GM12891 (cell line): ENCODE measurements at regions not wholly inside any gene's neighbourhood (a gene's known extent, or its start where the extent isn't known, plus 50 kb on each side); places are given as distances from the start of the nearest gene placed in this dataset.

Source experiments
- DNase-seq: peaks from one replicate; pipeline ENCODE4 v3.0.0; 2011; ENCODE audit warnings: low spot score; ENCODE audit not compliant: insufficient read length
- FAIRE-seq: peaks from 2 replicates; lab custom pipeline; 2011; peaks lifted over from hg19 to GRCh38; lab: Jason Lieb, UNC
- PAX5 ChIP-seq: IDR thresholded peaks from 2 replicates; pipeline ENCODE4 v1.6.1; 2011; ENCODE audit warnings: low read length, moderate library complexity, mild to moderate bottlenecking; ENCODE audit not compliant: insufficient read depth, severe bottlenecking
- POLR2A ChIP-seq: IDR thresholded peaks from 2 replicates; pipeline ENCODE4 v1.6.1; 2011; ENCODE audit warnings: low read depth, low read length, control low read depth
- POLR2AphosphoS5 ChIP-seq: IDR thresholded peaks from 2 replicates; pipeline ENCODE4 v1.6.1; 2011; ENCODE audit warnings: low read depth, low read length, control low read depth
- POU2F2 ChIP-seq: IDR thresholded peaks from 2 replicates; pipeline ENCODE4 v1.6.1; 2011; ENCODE audit warnings: low read depth, mild to moderate bottlenecking, control low read depth, low read length, moderate library complexity
- SPI1 ChIP-seq: IDR thresholded peaks from 2 replicates; pipeline ENCODE4 v1.6.1; 2011; ENCODE audit warnings: low read depth, low read length, control low read depth
- TAF1 ChIP-seq: IDR thresholded peaks from 2 replicates; pipeline ENCODE4 v1.6.1; 2011; ENCODE audit warnings: low read depth, low read length, control low read depth

DNA sequence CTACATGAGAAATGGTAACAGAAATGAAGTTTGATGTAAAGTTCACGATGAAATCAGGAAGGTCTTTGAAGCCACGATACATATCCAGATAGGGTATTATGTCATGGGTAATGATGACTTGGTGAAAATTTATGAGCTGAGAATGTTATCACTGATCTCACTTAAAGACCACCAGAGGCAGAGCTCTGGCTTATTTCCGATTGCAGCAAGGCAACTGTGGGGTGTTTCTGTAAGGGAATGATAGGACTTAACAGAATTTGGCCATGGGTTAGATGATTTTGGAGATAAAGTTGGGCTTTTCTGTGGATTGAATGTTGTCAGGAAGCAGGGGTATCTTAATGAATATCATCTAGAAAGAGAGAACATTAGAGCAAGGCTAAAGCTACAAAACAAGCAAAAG is 508.4 kb downstream of the HDGFL1 start:
- FAIRE-seq, result no peak

DNA sequence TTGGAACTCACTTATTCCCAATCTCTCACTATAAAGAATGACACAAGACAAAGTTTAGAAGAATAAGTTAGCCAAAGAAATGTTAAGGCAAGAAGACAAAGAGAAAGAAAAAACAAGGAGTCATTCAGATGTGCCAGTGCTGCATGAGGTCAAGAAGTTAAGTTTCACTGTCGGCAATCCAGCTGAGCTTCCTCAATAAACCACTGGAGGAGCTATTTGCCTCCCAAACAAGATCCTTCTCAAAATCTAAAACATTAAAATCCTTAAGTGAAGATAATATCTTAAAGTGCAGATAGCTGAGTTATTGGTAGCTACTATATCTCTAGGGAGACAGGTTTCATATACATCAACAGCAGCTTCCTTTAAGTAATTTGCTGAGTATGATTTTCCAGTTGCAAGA is 512.3 kb downstream of the HDGFL1 start:
- TF ChIP-seq SPI1 (no peak), TAF1 (no peak), POLR2AphosphoS5 (no peak), POU2F2 (no peak), PAX5 (no peak), POLR2A (no peak)
- DNase-seq (no peak), FAIRE-seq (no peak)

More for the DNA sequence above, 508.4 kb downstream of the HDGFL1 start:
- TF ChIP-seq TAF1 (no peak), PAX5 (no peak), POLR2AphosphoS5 (no peak), SPI1 (no peak), POLR2A (no peak), POU2F2 (no peak)
- no peak for DNase-seq

DNA sequence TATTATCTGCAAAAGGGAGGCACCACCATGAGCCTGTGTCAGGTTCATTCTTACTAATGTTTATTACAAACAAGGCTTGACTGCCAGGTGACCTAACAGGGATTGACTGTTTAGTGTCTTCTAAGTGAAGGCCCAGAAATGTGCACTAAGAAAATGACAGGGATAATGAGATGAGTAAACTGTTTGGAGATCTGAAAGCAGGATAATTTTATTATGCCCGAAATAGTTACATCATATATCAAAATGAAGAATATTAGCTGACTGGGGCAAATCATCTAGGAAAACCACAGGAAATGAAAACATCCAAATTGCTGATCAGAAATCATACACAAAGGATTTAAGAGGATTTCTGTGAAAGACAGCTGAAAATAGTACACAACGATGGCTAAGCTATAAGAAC is 516.7 kb downstream of the HDGFL1 start:
- FAIRE-seq (no peak), DNase-seq (no peak)
- TF ChIP-seq TAF1 (no peak), POLR2A (no peak), SPI1 (no peak), PAX5 (no peak), POU2F2 (no peak), POLR2AphosphoS5 (no peak)

DNA sequence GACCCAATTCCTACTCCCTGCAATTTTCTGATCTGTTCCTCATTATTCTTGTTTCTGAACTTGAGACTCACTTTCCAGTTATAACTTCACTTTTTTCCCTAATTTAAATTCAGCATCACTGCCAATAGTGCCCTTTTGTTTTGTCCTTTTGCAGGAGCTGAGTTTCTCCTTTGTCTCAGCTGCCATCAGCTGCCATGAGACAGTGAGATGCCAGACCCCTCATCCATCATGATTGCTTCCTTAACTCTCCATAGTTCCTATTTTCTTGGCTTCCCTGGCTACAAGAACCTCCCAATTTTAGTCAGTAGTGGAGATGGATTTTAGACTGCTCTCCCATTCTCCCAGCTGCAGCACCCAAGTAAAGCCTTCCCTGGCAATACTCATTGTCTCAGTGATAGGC is 518.1 kb downstream of the HDGFL1 start:
- FAIRE-seq (no peak), DNase-seq (no peak)
- TF ChIP-seq PAX5 (no peak), POU2F2 (no peak), POLR2AphosphoS5 (no peak), SPI1 (no peak), POLR2A (no peak), TAF1 (no peak)

DNA sequence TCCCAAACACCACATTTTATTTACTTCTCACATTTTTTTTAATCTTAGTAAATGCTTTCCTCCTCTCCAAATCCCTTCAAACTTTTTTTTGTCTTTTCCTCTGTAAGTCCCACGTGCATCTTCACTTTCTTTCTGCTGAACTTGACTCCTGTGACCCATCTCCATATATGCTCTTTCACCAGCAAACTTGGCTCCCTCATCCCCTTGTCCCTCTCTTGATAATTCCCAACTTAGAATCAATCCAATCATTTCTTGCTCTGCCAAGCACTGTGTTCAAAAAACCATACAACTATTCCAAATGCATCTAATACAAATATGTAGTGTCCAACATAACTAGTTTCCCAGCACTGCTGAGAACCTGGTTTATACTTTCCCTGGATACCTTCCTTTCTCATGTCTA is 519.4 kb downstream of the HDGFL1 start:
- DNase-seq (no peak), FAIRE-seq (no peak)
- TF ChIP-seq PAX5 (no peak), POLR2A (no peak), SPI1 (no peak), POU2F2 (no peak), POLR2AphosphoS5 (no peak)

DNA sequence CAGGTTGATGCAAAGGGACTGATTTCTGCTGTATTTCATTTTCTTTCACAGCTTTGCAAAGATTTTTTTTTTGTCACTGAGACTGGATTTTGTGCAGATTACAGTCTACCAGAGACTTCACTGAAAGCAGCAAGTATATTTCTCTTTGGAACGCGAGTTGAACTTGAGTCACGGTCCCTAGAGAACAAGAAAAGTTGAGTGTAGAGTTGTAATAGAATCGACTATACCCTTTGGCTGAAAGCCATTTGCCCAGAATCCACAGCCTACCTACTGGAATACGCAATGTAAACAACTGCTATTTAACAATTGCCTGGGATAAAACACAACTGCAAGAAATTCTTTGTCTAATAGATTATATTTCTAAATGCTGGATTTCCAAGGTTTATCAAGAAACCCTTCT is 520.6 kb downstream of the HDGFL1 start:
- FAIRE-seq, result no peak
- no peak for DNase-seq
- TF ChIP-seq SPI1 (no peak), POU2F2 (no peak)

DNA sequence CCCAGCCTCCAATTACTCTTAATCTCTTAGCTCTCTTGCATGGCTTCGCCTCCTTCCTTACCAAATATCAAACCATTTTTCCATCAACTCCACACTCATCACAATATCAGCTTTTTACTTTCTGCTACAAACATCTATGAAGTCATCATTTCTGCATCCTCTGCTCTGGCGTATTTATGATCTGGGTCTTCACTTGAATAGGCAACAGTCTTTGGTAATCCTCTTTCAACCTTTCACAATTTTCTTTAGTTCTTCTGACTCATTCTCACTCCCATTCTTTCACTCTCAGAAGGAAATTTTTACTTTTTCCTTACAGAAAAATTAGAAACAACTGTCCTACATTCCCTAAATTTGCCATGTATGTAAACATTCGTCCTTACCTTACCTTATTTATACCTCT is 522.4 kb downstream of the HDGFL1 start:
- no peak for DNase-seq
- no peak for TF ChIP-seq POU2F2
- TF ChIP-seq SPI1, result no peak
- TF ChIP-seq POLR2AphosphoS5, result no peak
- no peak for TF ChIP-seq TAF1
- no peak for TF ChIP-seq POLR2A
- TF ChIP-seq PAX5, result no peak
- no peak for FAIRE-seq

DNA sequence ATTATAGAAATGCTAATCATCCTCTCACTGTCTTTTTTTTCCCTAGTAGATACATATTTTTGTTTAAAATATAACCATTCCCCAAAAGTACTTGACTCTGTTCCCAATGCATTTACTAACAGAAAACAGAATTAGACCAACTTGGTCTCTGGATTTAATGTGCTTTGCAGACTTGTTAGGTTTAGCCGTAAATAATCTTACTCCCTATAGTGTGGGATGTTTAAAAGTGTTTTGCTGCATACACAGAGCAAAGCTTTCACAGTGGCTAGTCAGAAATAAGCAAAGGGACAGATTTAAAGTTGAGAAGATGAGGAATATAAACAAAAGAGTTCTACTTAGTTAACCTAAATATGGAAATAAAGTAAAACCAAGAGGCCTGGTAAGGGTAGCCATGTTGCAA is 527.5 kb downstream of the HDGFL1 start:
- DNase-seq (no peak), FAIRE-seq (no peak)
- TF ChIP-seq PAX5, result no peak
- no peak for TF ChIP-seq POU2F2
- no peak for TF ChIP-seq POLR2AphosphoS5
- TF ChIP-seq POLR2A, result no peak
- TF ChIP-seq TAF1, result no peak
- no peak for TF ChIP-seq SPI1

DNA sequence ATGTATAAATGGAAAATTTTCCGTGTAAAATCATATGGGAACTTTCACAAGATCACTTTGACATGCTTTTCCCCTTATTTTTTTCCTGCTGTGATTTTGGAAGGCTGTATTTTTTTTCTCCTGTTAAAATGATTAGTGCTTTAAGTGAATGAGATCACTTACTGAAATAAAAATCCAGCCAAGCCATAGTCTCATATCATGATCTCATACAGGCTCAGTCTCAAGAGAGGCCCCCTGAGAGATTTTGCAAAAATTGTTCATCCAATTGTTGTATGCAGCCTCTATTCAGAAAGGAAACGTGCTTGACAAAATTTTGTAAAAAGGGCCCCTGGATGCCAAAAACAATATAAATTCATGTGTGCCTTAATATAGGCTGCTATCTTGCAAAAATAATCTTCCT is 528.2 kb downstream of the HDGFL1 start:
- DNase-seq, result no peak
- TF ChIP-seq POU2F2 (no peak), POLR2A (no peak), POLR2AphosphoS5 (no peak), TAF1 (no peak), SPI1 (no peak), PAX5 (no peak)
- no peak for FAIRE-seq

DNA sequence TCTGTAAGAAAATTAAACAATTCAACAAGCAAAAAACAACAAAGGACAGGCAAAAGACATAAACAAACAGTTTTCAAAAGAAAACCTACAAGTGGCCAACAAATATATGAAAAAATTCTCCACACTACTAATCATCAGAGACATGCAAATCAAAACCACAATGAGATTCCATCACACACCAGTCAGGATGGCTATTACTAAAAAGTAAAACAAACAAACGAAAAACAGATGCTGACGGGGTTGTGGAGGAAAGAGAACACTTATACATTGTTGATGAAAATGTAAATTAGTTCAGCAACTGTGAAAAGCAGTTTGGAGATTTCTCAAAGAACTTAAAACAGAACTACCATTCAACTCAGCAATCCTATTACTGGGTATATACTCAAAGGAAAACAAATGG is 537.6 kb downstream of the HDGFL1 start:
- no peak for FAIRE-seq

More for the DNA sequence above, 537.6 kb downstream of the HDGFL1 start:
- no peak for DNase-seq
- TF ChIP-seq POLR2AphosphoS5 (no peak), POU2F2 (no peak), TAF1 (no peak), PAX5 (no peak), SPI1 (no peak), POLR2A (no peak)
